Activated CD4-positive, alpha-beta memory T cell treated with anti-CD3 and anti-CD28 coated beads for 36 hours (primary cell): ENCODE measurements at regions not wholly inside any gene's neighbourhood (a gene's known extent, or its start where the extent isn't known, plus 50 kb on each side); places are given as distances from the start of the nearest gene placed in this dataset.
A peak's percentile ranks its signal among the peaks of the same experiment; 100 is the strongest.
"Not testable (repeated sequence)": the region's sequence is repeated elsewhere in the genome, so short reads cannot be mapped to it uniquely, and the experiment has no call there.

Source experiments
- CTCF ChIA-PET: fragments of 350-600 bp; sonication (Branson Sonifier 250); formaldehyde crosslinking; loops from one replicate; lab custom pipeline; 2021; ENCODE audit warnings: antibody characterized with exemption, inconsistent platforms; lab: Charles Lee
- POLR2A ChIA-PET: fragments of 350-600 bp; sonication (Branson Sonifier 250); formaldehyde crosslinking; loops from one replicate; lab custom pipeline; 2021; ENCODE audit warnings: antibody characterized with exemption; lab: Charles Lee
- DNase-seq: peaks from one replicate; pipeline ENCODE4 v3.0.0-alpha.2; 2020
- H3K27ac Mint-ChIP-seq: one replicate; pipeline ENCODE4 v1.8.0; 2021; ENCODE audit warnings: mixed read lengths
- H3K27me3 Mint-ChIP-seq: one replicate; pipeline ENCODE4 v1.8.0; 2021; ENCODE audit warnings: mixed read lengths
- H3K36me3 Mint-ChIP-seq: one replicate; pipeline ENCODE4 v1.8.0; 2021; ENCODE audit warnings: mixed read lengths
- H3K4me1 Mint-ChIP-seq: one replicate; pipeline ENCODE4 v1.8.0; 2021; ENCODE audit warnings: low read depth, mixed read lengths
- H3K4me3 Mint-ChIP-seq: one replicate; pipeline ENCODE4 v1.8.0; 2021; ENCODE audit warnings: mild to moderate bottlenecking, mixed read lengths
- H3K9me3 Mint-ChIP-seq: one replicate; pipeline ENCODE4 v1.8.0; 2021; ENCODE audit warnings: mixed read lengths
- intact Hi-C: fragments of 100-400 bp; cut with micrococcal nuclease; formaldehyde crosslinking; loops from one replicate; pipeline ENCODE4 v1.15.1; 2023

GRCh38 chr12:68442353-68442972, 110.3 kb upstream of the MDM1 start:
- POLR2A ChIA-PET, DNase-seq, H3K4me3 Mint-ChIP-seq, intact Hi-C loops, H3K36me3 Mint-ChIP-seq, H3K27me3 Mint-ChIP-seq: not testable (repeated sequence)
- CTCF ChIA-PET, result interaction anchor here (1.3 kb wide), 1 partner anchor 68 kb away, joined by 3 read pairs; no protein-coding TSS in a partner anchor
- H3K9me3 Mint-ChIP-seq, result peaks cover 13% of the 10 kb centered on the region
- peaks cover 32% of the 10 kb centered on the region for H3K4me1 Mint-ChIP-seq
- H3K27ac Mint-ChIP-seq, result peak overlapping the region; percentile 2

- H3K4me1 Mint-ChIP-seq, result peaks cover 39% of the 10 kb centered on the region
- H3K4me3 Mint-ChIP-seq, H3K27ac Mint-ChIP-seq, CTCF ChIA-PET, H3K27me3 Mint-ChIP-seq, H3K36me3 Mint-ChIP-seq, POLR2A ChIA-PET, intact Hi-C loops, DNase-seq: not testable (repeated sequence)
- H3K9me3 Mint-ChIP-seq, result peaks cover 13% of the 10 kb centered on the region
Measured at GRCh38 chr12:68443695-68444094, 111.5 kb upstream of the MDM1 start.

- Mint-ChIP-seq H3K36me3 (no peaks in the 10 kb centered on the region), H3K27me3 (no peaks in the 10 kb centered on the region), H3K9me3 (peaks cover 13% of the 10 kb centered on the region), H3K27ac (no peak overlapping the region), H3K4me1 (peaks cover 53% of the 10 kb centered on the region), H3K4me3 (no peak overlapping the region)
- ChIA-PET POLR2A (interaction anchor here (0.6 kb wide), 1 partner anchor 64 kb away, joined by 3 read pairs; no protein-coding TSS in a partner anchor), CTCF (no interaction called here)
- no peak for DNase-seq
- intact Hi-C loops, result no loop called here
Measured at GRCh38 chr12:68445824-68446223, 113.7 kb upstream of the MDM1 start.

- Mint-ChIP-seq H3K4me1 (peaks cover 54% of the 10 kb centered on the region), H3K27ac (no peak overlapping the region), H3K27me3 (no peaks in the 10 kb centered on the region), H3K9me3 (peaks cover 13% of the 10 kb centered on the region), H3K36me3 (no peaks in the 10 kb centered on the region), H3K4me3 (no peak overlapping the region)
- POLR2A ChIA-PET, result interaction anchor here (0.6 kb wide), 1 partner anchor 64 kb away, joined by 3 read pairs; no protein-coding TSS in a partner anchor
- intact Hi-C loops, result no loop called here
- CTCF ChIA-PET, result no interaction called here
- DNase-seq, result no peak
Measured at GRCh38 chr12:68446384-68446783, 114.2 kb upstream of the MDM1 start.

GRCh38 chr12:68446901-68447796, 115.0 kb upstream of the MDM1 start:
- Mint-ChIP-seq H3K9me3 (peaks cover 13% of the 10 kb centered on the region), H3K4me1 (peaks cover 54% of the 10 kb centered on the region), H3K27me3 (no peaks in the 10 kb centered on the region), H3K4me3 (no peak overlapping the region), H3K36me3 (no peaks in the 10 kb centered on the region), H3K27ac (no peak overlapping the region)
- ChIA-PET POLR2A (no interaction called here), CTCF (no interaction called here)
- DNase-seq, result no peak
- intact Hi-C loops, result no loop called here

GRCh38 chr12:68447797-68448260, 115.7 kb upstream of the MDM1 start:
- Mint-ChIP-seq H3K36me3 (no peaks in the 10 kb centered on the region), H3K27ac (no peak overlapping the region), H3K4me3 (no peak overlapping the region), H3K4me1 (peaks cover 55% of the 10 kb centered on the region), H3K27me3 (no peaks in the 10 kb centered on the region), H3K9me3 (peaks cover 13% of the 10 kb centered on the region)
- ChIA-PET CTCF (interaction anchor here (1.0 to 3.5 kb wide), 3 partner anchors 34 to 407 kb away, joined by 3 to 13 read pairs (median 3); no protein-coding TSS in a partner anchor), POLR2A (interaction anchor here (0.8 to 1.7 kb wide), 7 partner anchors 12 to 165 kb away, joined by 3 to 7 read pairs (median 5); no protein-coding TSS in a partner anchor)
- intact Hi-C loops, result no loop called here
- DNase-seq, result no peak

GRCh38 chr12:68449196-68449595, 117.0 kb upstream of the MDM1 start:
- intact Hi-C loops, result no loop called here
- no peak overlapping the region for H3K4me3 Mint-ChIP-seq
- POLR2A ChIA-PET, result interaction anchor here (1.2 to 1.8 kb wide), 8 partner anchors 13 to 164 kb away, joined by 3 to 7 read pairs (median 5); partner anchors contain the start of gene RAP1B

GRCh38 chr12:68450947-68451260, 118.7 kb upstream of the MDM1 start:
- intact Hi-C loops, result loop anchor here (1.0 kb wide), 10 partner anchors 30 to 356 kb away; no protein-coding TSS in a partner anchor
- Mint-ChIP-seq H3K27me3 (no peaks in the 10 kb centered on the region), H3K4me1 (peaks cover 81% of the 10 kb centered on the region), H3K27ac (peak overlapping the region; percentile 95), H3K36me3 (no peaks in the 10 kb centered on the region), H3K4me3 (peak overlapping the region; percentile 33), H3K9me3 (no peaks in the 10 kb centered on the region)
- peak; percentile 51 for DNase-seq
- ChIA-PET POLR2A (interaction anchor here (1.1 to 3.4 kb wide), 5 partner anchors 31 to 161 kb away, joined by 5 to 15 read pairs (median 10); no protein-coding TSS in a partner anchor), CTCF (interaction anchor here (0.6 to 3.5 kb wide), 4 partner anchors 31 to 357 kb away, joined by 3 to 13 read pairs (median 4); partner anchors contain the start of gene MDM2)

More at GRCh38 chr12:68449196-68449595, 117.0 kb upstream of the MDM1 start:
- Mint-ChIP-seq H3K36me3 (no peaks in the 10 kb centered on the region), H3K27me3 (no peaks in the 10 kb centered on the region), H3K9me3 (peaks cover 6% of the 10 kb centered on the region), H3K27ac (no peak overlapping the region), H3K4me1 (peaks cover 69% of the 10 kb centered on the region)
- DNase-seq, result no peak
- CTCF ChIA-PET, result interaction anchor here (0.7 to 3.5 kb wide), 4 partner anchors 75 to 409 kb away, joined by 3 to 13 read pairs (median 4); no protein-coding TSS in a partner anchor

GRCh38 chr12:68451261-68452077, 119.3 kb upstream of the MDM1 start:
- H3K4me3 Mint-ChIP-seq, result peak overlapping the region; percentile 33
- ChIA-PET POLR2A (interaction anchor here (1.1 to 3.4 kb wide), 5 partner anchors 31 to 161 kb away, joined by 5 to 15 read pairs (median 10); no protein-coding TSS in a partner anchor), CTCF (interaction anchor here (0.6 to 3.5 kb wide), 7 partner anchors 30 to 357 kb away, joined by 3 to 13 read pairs (median 3); partner anchors contain the start of gene MDM2)
- peak overlapping the region; percentile 95 for H3K27ac Mint-ChIP-seq
- intact Hi-C loops, result loop anchor here (1.0 kb wide), 10 partner anchors 30 to 356 kb away; no protein-coding TSS in a partner anchor
- no peaks in the 10 kb centered on the region for H3K9me3 Mint-ChIP-seq
- peak; percentile 70 for DNase-seq
- peaks cover 85% of the 10 kb centered on the region for H3K4me1 Mint-ChIP-seq
- no peaks in the 10 kb centered on the region for H3K27me3 Mint-ChIP-seq
- H3K36me3 Mint-ChIP-seq, result no peaks in the 10 kb centered on the region

- Mint-ChIP-seq H3K27ac (peak overlapping the region; percentile 95), H3K27me3 (no peaks in the 10 kb centered on the region), H3K4me1 (peaks cover 85% of the 10 kb centered on the region), H3K36me3 (no peaks in the 10 kb centered on the region), H3K4me3 (peak overlapping the region; percentile 48), H3K9me3 (no peaks in the 10 kb centered on the region)
- no peak for DNase-seq
- intact Hi-C loops, result no loop called here
- ChIA-PET POLR2A (interaction anchor here (2.6 to 3.4 kb wide), 4 partner anchors 30 to 160 kb away, joined by 8 to 15 read pairs (median 10); no protein-coding TSS in a partner anchor), CTCF (interaction anchor here (0.8 to 1.5 kb wide), 4 partner anchors 30 to 93 kb away, joined by 3 to 5 read pairs (median 3); no protein-coding TSS in a partner anchor)
Measured at GRCh38 chr12:68452078-68452715, 120.0 kb upstream of the MDM1 start.
